ENCODE measurements at regions not wholly inside any gene's neighbourhood (a gene's known extent, or its start where the extent isn't known, plus 50 kb on each side); places are given as distances from the start of the nearest gene placed in this dataset.

DNA sequence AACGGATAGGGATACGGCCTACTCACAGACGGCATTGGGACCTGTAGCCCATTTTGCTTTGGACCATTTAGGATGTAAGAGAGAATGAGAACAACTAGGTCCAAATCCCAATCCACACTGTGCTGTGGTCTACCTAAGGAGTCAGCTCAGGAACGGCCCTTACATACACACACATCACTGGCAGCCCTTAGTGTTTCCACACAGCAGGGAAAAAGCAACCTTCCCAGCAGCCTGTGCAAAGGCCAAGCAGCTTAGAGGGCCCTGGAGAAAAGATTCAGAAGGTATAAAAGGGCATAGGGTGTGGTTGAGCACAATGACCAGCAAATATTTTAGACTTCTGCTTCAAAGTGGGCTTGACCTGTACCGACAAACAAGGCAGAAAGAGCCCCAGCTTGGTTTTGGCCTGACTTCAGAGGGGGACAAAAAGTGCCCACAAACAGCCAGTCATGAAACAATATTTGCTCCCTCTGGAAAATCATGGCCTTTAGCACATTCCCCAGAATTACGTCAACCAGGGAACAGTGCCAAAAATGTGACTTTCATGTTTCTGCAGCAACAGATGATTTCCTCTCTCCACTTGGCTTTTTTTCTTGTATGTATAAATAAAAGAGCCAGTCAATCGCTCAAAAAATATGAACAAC is 359.5 kb upstream of the FGF16 start (continued):
- TF ChIP-seq TEAD3 (CRISPR knock-in tag; optimal IDR thresholded peaks at IDR 0.05; ENCODE audit: borderline replicate concordance), result peak; percentile 39
- TF ChIP-seq KAT2B (IDR thresholded peaks at IDR 0.05; ENCODE audit: borderline replicate concordance, low read depth, low read length), result no peak
- TF ChIP-seq, protein P1, sequence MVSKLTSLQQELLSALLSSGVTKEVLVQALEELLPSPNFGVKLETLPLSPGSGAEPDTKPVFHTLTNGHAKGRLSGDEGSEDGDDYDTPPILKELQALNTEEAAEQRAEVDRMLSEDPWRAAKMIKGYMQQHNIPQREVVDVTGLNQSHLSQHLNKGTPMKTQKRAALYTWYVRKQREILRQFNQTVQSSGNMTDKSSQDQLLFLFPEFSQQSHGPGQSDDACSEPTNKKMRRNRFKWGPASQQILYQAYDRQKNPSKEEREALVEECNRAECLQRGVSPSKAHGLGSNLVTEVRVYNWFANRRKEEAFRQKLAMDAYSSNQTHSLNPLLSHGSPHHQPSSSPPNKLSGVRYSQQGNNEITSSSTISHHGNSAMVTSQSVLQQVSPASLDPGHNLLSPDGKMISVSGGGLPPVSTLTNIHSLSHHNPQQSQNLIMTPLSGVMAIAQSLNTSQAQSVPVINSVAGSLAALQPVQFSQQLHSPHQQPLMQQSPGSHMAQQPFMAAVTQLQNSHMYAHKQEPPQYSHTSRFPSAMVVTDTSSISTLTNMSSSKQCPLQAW (CRISPR knock-in tag; IDR thresholded peaks at IDR 0.05), result no peak
- TF ChIP-seq CENPX (CRISPR knock-in tag; IDR thresholded peaks at IDR 0.05), result no peak
- TF ChIP-seq ZNF12 (CRISPR knock-in tag; IDR thresholded peaks at IDR 0.05), result peak; percentile 68; the same call in 1 of the 2 replicates
- TF ChIP-seq PLRG1 (conservative IDR thresholded peaks at IDR 0.05), result no peak
- no peak for TF ChIP-seq MATR3 (CRISPR knock-in tag; IDR thresholded peaks at IDR 0.05)
- no peak for TF ChIP-seq ZNF432 (CRISPR knock-in tag; IDR thresholded peaks at IDR 0.05; ENCODE audit: borderline replicate concordance)
- TF ChIP-seq, protein P2, sequence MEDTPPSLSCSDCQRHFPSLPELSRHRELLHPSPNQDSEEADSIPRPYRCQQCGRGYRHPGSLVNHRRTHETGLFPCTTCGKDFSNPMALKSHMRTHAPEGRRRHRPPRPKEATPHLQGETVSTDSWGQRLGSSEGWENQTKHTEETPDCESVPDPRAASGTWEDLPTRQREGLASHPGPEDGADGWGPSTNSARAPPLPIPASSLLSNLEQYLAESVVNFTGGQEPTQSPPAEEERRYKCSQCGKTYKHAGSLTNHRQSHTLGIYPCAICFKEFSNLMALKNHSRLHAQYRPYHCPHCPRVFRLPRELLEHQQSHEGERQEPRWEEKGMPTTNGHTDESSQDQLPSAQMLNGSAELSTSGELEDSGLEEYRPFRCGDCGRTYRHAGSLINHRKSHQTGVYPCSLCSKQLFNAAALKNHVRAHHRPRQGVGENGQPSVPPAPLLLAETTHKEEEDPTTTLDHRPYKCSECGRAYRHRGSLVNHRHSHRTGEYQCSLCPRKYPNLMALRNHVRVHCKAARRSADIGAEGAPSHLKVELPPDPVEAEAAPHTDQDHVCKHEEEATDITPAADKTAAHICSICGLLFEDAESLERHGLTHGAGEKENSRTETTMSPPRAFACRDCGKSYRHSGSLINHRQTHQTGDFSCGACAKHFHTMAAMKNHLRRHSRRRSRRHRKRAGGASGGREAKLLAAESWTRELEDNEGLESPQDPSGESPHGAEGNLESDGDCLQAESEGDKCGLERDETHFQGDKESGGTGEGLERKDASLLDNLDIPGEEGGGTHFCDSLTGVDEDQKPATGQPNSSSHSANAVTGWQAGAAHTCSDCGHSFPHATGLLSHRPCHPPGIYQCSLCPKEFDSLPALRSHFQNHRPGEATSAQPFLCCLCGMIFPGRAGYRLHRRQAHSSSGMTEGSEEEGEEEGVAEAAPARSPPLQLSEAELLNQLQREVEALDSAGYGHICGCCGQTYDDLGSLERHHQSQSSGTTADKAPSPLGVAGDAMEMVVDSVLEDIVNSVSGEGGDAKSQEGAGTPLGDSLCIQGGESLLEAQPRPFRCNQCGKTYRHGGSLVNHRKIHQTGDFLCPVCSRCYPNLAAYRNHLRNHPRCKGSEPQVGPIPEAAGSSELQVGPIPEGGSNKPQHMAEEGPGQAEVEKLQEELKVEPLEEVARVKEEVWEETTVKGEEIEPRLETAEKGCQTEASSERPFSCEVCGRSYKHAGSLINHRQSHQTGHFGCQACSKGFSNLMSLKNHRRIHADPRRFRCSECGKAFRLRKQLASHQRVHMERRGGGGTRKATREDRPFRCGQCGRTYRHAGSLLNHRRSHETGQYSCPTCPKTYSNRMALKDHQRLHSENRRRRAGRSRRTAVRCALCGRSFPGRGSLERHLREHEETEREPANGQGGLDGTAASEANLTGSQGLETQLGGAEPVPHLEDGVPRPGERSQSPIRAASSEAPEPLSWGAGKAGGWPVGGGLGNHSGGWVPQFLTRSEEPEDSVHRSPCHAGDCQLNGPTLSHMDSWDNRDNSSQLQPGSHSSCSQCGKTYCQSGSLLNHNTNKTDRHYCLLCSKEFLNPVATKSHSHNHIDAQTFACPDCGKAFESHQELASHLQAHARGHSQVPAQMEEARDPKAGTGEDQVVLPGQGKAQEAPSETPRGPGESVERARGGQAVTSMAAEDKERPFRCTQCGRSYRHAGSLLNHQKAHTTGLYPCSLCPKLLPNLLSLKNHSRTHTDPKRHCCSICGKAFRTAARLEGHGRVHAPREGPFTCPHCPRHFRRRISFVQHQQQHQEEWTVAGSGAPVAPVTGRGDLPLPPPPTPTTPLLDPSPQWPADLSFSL (CRISPR knock-in tag; IDR thresholded peaks at IDR 0.05), result no peak
- no peak for TF ChIP-seq ZNF546 (CRISPR knock-in tag; conservative IDR thresholded peaks at IDR 0.05)
- TF ChIP-seq MYC (CRISPR knock-in tag; IDR thresholded peaks at IDR 0.05; ENCODE audit: borderline replicate concordance), result no peak
- TF ChIP-seq, protein P3, sequence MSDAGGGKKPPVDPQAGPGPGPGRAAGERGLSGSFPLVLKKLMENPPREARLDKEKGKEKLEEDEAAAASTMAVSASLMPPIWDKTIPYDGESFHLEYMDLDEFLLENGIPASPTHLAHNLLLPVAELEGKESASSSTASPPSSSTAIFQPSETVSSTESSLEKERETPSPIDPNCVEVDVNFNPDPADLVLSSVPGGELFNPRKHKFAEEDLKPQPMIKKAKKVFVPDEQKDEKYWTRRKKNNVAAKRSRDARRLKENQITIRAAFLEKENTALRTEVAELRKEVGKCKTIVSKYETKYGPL (CRISPR knock-in tag; IDR thresholded peaks at IDR 0.05), result no peak
- TF ChIP-seq ZNF678 (CRISPR knock-in tag; IDR thresholded peaks at IDR 0.05), result no peak
- TF ChIP-seq XBP1 (CRISPR knock-in tag; IDR thresholded peaks at IDR 0.05), result no peak
- no peak for TF ChIP-seq HOXA3 (CRISPR knock-in tag; IDR thresholded peaks at IDR 0.05)
- TF ChIP-seq TBX3 (IDR thresholded peaks at IDR 0.05; ENCODE audit: borderline replicate concordance), result no peak
- TF ChIP-seq, protein P4, sequence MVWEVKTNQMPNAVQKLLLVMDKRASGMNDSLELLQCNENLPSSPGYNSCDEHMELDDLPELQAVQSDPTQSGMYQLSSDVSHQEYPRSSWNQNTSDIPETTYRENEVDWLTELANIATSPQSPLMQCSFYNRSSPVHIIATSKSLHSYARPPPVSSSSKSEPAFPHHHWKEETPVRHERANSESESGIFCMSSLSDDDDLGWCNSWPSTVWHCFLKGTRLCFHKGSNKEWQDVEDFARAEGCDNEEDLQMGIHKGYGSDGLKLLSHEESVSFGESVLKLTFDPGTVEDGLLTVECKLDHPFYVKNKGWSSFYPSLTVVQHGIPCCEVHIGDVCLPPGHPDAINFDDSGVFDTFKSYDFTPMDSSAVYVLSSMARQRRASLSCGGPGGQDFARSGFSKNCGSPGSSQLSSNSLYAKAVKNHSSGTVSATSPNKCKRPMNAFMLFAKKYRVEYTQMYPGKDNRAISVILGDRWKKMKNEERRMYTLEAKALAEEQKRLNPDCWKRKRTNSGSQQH (CRISPR knock-in tag; IDR thresholded peaks at IDR 0.05; ENCODE audit: low read depth), result no peak
- TF ChIP-seq CBX2 (IDR thresholded peaks at IDR 0.05; ENCODE audit: low read depth, low read length), result no peak
- TF ChIP-seq CBX2 (CRISPR knock-in tag; IDR thresholded peaks at IDR 0.05; ENCODE audit: low read depth), result no peak
